T-cell (primary cell): ENCODE measurements at regions not wholly inside any gene's neighbourhood (a gene's known extent, or its start where the extent isn't known, plus 50 kb on each side); places are given as distances from the start of the nearest gene placed in this dataset.

Source experiments
- ATAC-seq, 4 experiments: fragments of 200-7000 bp in 3 of 4; fragments of 150-1000 bp in 1 of 4; cut with Tn5 transposase; replicated peaks in 1 of 4; 1 replicate in 3 of 4; 2 replicates in 1 of 4; pipeline ENCODE4 v1.10.0; 2021; ENCODE audit warnings: moderate library complexity in 3 of 4, mild to moderate bottlenecking in 2 of 4, moderate number of reproducible peaks in 1 of 4
- CTCF ChIA-PET, 2 donors: fragments of 300-600 bp; sonication (Branson Sonifier 250); formaldehyde crosslinking; loops; one replicate each; lab custom pipeline; 2022; ENCODE audit warnings: antibody characterized with exemption in 2 of 2; lab: Charles Lee
- POLR2A ChIA-PET, 2 donors: fragments of 300-600 bp; sonication (Branson Sonifier 250); formaldehyde crosslinking; loops; one replicate each; lab custom pipeline; 2022; ENCODE audit warnings: antibody characterized with exemption in 2 of 2; lab: Charles Lee
- DNase-seq, 35 experiments: peaks; one replicate each; pipeline versions ENCODE4 v3.0.0 to v3.0.0-alpha.2; 2013 to 2023
- H3K27ac ChIP-seq: one replicate; pipeline ENCODE4 v1.5.1; 2013; ENCODE audit warnings: low read length
- H3K27me3 ChIP-seq, 2 experiments: replicated peaks in 1 of 2; 1 replicate in 1 of 2; 2 replicates in 1 of 2; pipeline versions ENCODE4 v1.6.1 to v1.7.0; 2013; ENCODE audit warnings: low read length in 1 of 2, mixed read lengths in 1 of 2; ENCODE audit not compliant: control insufficient read depth in 2 of 2, insufficient read depth in 2 of 2; ENCODE audit errors: extremely low read depth in 1 of 2
- H3K36me3 ChIP-seq, 2 donors: 1 replicate in 1 of 2; 2 replicates in 1 of 2; pipeline versions ENCODE4 v1.6.1 to v1.7.0; 2013; ENCODE audit warnings: low read length in 1 of 2; ENCODE audit not compliant: control insufficient read depth in 2 of 2, insufficient read depth in 1 of 2; ENCODE audit errors: extremely low read depth in 1 of 2
- H3K4me1 ChIP-seq, 2 experiments: 1 replicate in 1 of 2; 2 replicates in 1 of 2; pipeline versions ENCODE4 v1.6.1 to v1.7.0; 2013; ENCODE audit warnings: low read length in 2 of 2, mixed read lengths in 1 of 2; ENCODE audit not compliant: insufficient read depth in 2 of 2, control insufficient read depth in 1 of 2; ENCODE audit errors: extremely low read depth in 1 of 2
- H3K4me3 ChIP-seq, 2 donors: 1 replicate in 1 of 2; 2 replicates in 1 of 2; pipeline versions ENCODE4 v1.5.1 to v1.7.0; 2013; ENCODE audit warnings: mild to moderate bottlenecking in 2 of 2, low read length in 1 of 2, moderate library complexity in 1 of 2; ENCODE audit not compliant: control insufficient read depth in 1 of 2; ENCODE audit errors: extremely low read depth in 1 of 2
- H3K9me3 ChIP-seq: 2 replicates; pipeline ENCODE4 v1.7.0; 2013
- H3K27ac Mint-ChIP-seq, 2 donors: one replicate each; pipeline ENCODE4 v1.8.0; 2020 to 2021; ENCODE audit warnings: mild to moderate bottlenecking in 2 of 2, mixed read lengths in 2 of 2
- H3K27me3 Mint-ChIP-seq, 2 donors: one replicate each; pipeline ENCODE4 v1.8.0; 2021 to 2022; ENCODE audit warnings: mixed read lengths in 2 of 2
- H3K36me3 Mint-ChIP-seq: one replicate; pipeline ENCODE4 v1.8.0; 2021; ENCODE audit warnings: mixed read lengths
- H3K4me1 Mint-ChIP-seq, 3 donors: one replicate each; pipeline ENCODE4 v1.8.0; 2020 to 2022; ENCODE audit warnings: mixed read lengths in 3 of 3, mild to moderate bottlenecking in 1 of 3
- H3K4me3 Mint-ChIP-seq, 3 donors: one replicate each; pipeline ENCODE4 v1.8.0; 2020 to 2022; ENCODE audit warnings: mild to moderate bottlenecking in 3 of 3, mixed read lengths in 3 of 3, moderate library complexity in 3 of 3
- H3K9me3 Mint-ChIP-seq, 3 donors: one replicate each; pipeline ENCODE4 v1.8.0; 2020 to 2022; ENCODE audit warnings: mixed read lengths in 3 of 3
- WGBS: methylation state at CpG from one replicate; pipeline ENCODE4 v1.1.5; 2013; ENCODE audit warnings: missing lambda C conversion rate; ENCODE audit not compliant: insufficient coverage; 5-methylcytosine and 5-hydroxymethylcytosine counted together

- Mint-ChIP-seq H3K36me3 (no peaks in the 10 kb centered on the region), H3K4me1 (no peaks in the 10 kb centered on the region), H3K27ac (no peak overlapping the region), H3K27me3 (no peaks in the 10 kb centered on the region), H3K9me3 (peaks cover 0 to 18% (median 8%) of the 10 kb centered on the region in 3 donors), H3K4me3 (no peak overlapping the region)
- DNase-seq = no peak
- no peaks in the 10 kb centered on the region for H3K4me1 ChIP-seq
- POLR2A ChIA-PET = no interaction called here
- no peak overlapping the region for H3K4me3 ChIP-seq
- no peaks in the 10 kb centered on the region for H3K27me3 ChIP-seq
- H3K27ac ChIP-seq = no peak overlapping the region
- no peaks in the 10 kb centered on the region for H3K36me3 ChIP-seq
- ATAC-seq = no peak
- CTCF ChIA-PET = interaction anchor here in 1 of 2 donors (0.6 kb wide), 1 partner anchor 773 kb away, joined by 4 read pairs; no protein-coding TSS in a partner anchor
- no peaks in the 10 kb centered on the region for H3K9me3 ChIP-seq
These were observed 471.8 kb upstream of the BTBD3 start for GRCh38 chr20:11445891-11446290.

- ATAC-seq = no peak
- CTCF ChIA-PET = no interaction called here
- no peaks in the 10 kb centered on the region for H3K4me1 Mint-ChIP-seq
These were observed 470.2 kb upstream of the BTBD3 start for GRCh38 chr20:11447371-11448100.

GRCh38 chr20:11448554-11448953, 469.1 kb upstream of the BTBD3 start:
- Histone ChIP-seq H3K27me3 (no peaks in the 10 kb centered on the region), H3K27ac (no peak overlapping the region), H3K4me1 (no peaks in the 10 kb centered on the region), H3K4me3 (no peak overlapping the region), H3K9me3 (no peaks in the 10 kb centered on the region), H3K36me3 (no peaks in the 10 kb centered on the region)
- 100% methylated on average over 1 of the region's 4 CpGs for WGBS
- Mint-ChIP-seq H3K27ac (no peak overlapping the region), H3K4me3 (no peak overlapping the region), H3K36me3 (no peaks in the 10 kb centered on the region), H3K9me3 (peaks cover 6 to 12% (median 11%) of the 10 kb centered on the region in 3 donors), H3K27me3 (no peaks in the 10 kb centered on the region), H3K4me1 (no peaks in the 10 kb centered on the region)
- DNase-seq (no peak), ATAC-seq (no peak)
- ChIA-PET CTCF (no interaction called here), POLR2A (no interaction called here)

More at GRCh38 chr20:11447371-11448100, 470.2 kb upstream of the BTBD3 start:
- Histone ChIP-seq H3K4me1 (no peaks in the 10 kb centered on the region), H3K36me3 (no peaks in the 10 kb centered on the region), H3K27ac (no peak overlapping the region), H3K4me3 (no peak overlapping the region), H3K27me3 (no peaks in the 10 kb centered on the region), H3K9me3 (no peaks in the 10 kb centered on the region)
- WGBS = 45% methylated on average over 5 of the region's 5 CpGs
- Mint-ChIP-seq H3K27ac (no peak overlapping the region), H3K9me3 (peaks cover 2 to 18% (median 10%) of the 10 kb centered on the region in 3 donors), H3K4me3 (no peak overlapping the region), H3K27me3 (no peaks in the 10 kb centered on the region), H3K36me3 (no peaks in the 10 kb centered on the region)
- POLR2A ChIA-PET = no interaction called here
- no peak for DNase-seq

- Mint-ChIP-seq H3K27ac (no peak overlapping the region), H3K4me3 (no peak overlapping the region), H3K4me1 (no peaks in the 10 kb centered on the region), H3K9me3 (peaks cover 9 to 13% (median 11%) of the 10 kb centered on the region in 3 donors), H3K36me3 (no peaks in the 10 kb centered on the region), H3K27me3 (no peaks in the 10 kb centered on the region)
- H3K27me3 ChIP-seq = no peaks in the 10 kb centered on the region
- H3K36me3 ChIP-seq = no peaks in the 10 kb centered on the region
- no peak overlapping the region for H3K4me3 ChIP-seq
- no peaks in the 10 kb centered on the region for H3K4me1 ChIP-seq
- no peak overlapping the region for H3K27ac ChIP-seq
- ChIA-PET CTCF (no interaction called here), POLR2A (no interaction called here)
- no CpG with 5 or more reads among the region's 7 CpGs for WGBS
- no peaks in the 10 kb centered on the region for H3K9me3 ChIP-seq
- ATAC-seq (no peak), DNase-seq (no peak)
These were observed 465.9 kb upstream of the BTBD3 start for GRCh38 chr20:11451793-11452291.

- no peaks in the 10 kb centered on the region for H3K36me3 Mint-ChIP-seq
- Histone ChIP-seq H3K9me3 (no peaks in the 10 kb centered on the region), H3K27me3 (no peaks in the 10 kb centered on the region), H3K27ac (no peak overlapping the region), H3K36me3 (no peaks in the 10 kb centered on the region), H3K4me3 (no peak overlapping the region), H3K4me1 (no peaks in the 10 kb centered on the region)
- no peaks in the 10 kb centered on the region for H3K4me1 Mint-ChIP-seq
- POLR2A ChIA-PET = no interaction called here
- peaks cover 9 to 11% (median 10%) of the 10 kb centered on the region in 3 donors for H3K9me3 Mint-ChIP-seq
- H3K27me3 Mint-ChIP-seq = no peaks in the 10 kb centered on the region
- no peak overlapping the region for H3K4me3 Mint-ChIP-seq
- ATAC-seq (no peak), DNase-seq (no peak)
- 78% methylated on average over 2 of the region's 6 CpGs for WGBS
- CTCF ChIA-PET = interaction anchor here in 1 of 2 donors (0.6 kb wide), 1 partner anchor 117 kb away, joined by 4 read pairs; no protein-coding TSS in a partner anchor
- no peak overlapping the region for H3K27ac Mint-ChIP-seq
These were observed 465.4 kb upstream of the BTBD3 start for GRCh38 chr20:11452326-11452725.

- Histone ChIP-seq H3K4me3 (no peak overlapping the region), H3K4me1 (no peaks in the 10 kb centered on the region), H3K27ac (no peak overlapping the region), H3K9me3 (no peaks in the 10 kb centered on the region), H3K27me3 (no peaks in the 10 kb centered on the region), H3K36me3 (no peaks in the 10 kb centered on the region)
- Mint-ChIP-seq H3K4me1 (no peaks in the 10 kb centered on the region), H3K36me3 (no peaks in the 10 kb centered on the region), H3K27ac (no peak overlapping the region), H3K27me3 (no peaks in the 10 kb centered on the region), H3K9me3 (peaks cover 8 to 14% (median 10%) of the 10 kb centered on the region in 3 donors), H3K4me3 (no peak overlapping the region)
- ChIA-PET CTCF (no interaction called here), POLR2A (no interaction called here)
- no peak for ATAC-seq
- no CpG with 5 or more reads among the region's 2 CpGs for WGBS
- DNase-seq = no peak
These were observed 464.3 kb upstream of the BTBD3 start for GRCh38 chr20:11453430-11453829.
